ENCODE measurements at regions not wholly inside any gene's neighbourhood (a gene's known extent, or its start where the extent isn't known, plus 50 kb on each side); places are given as distances from the start of the nearest gene placed in this dataset.
A peak's percentile ranks its signal among the peaks of the same experiment; 100 is the strongest.
"Not testable (repeated sequence)": the region's sequence is repeated elsewhere in the genome, so short reads cannot be mapped to it uniquely, and the experiment has no call there.

DNA sequence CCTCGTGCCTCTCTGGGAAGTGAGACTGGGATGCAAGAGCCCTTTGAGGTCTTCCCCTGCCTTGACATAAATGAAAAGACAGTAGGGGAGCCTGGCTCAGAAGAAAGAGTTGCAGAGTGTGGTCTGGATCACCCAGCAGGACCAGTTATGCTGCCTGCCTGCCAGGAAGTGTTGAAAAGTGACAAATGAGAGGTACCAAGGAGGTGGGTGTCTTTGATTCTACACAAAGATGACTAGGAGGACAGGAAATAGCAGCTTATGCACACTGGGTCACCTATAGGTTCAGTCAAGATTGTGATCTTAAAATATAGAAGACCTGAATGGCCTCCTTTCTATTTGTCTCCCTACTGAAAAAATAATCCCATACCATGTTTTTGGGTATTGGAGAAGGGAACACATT lies 137.6 kb downstream of the BCL2L11 start:
- not testable (repeated sequence) for DNase-seq; H3K27me3 Mint-ChIP-seq (ENCODE audit: low read depth); H3K4me3 Mint-ChIP-seq; H3K4me1 Mint-ChIP-seq (ENCODE audit: low read depth); H3K27ac Mint-ChIP-seq; H3K36me3 Mint-ChIP-seq (ENCODE audit: insufficient read depth in 2 of 2); H3K9me3 Mint-ChIP-seq
- ATAC-seq (replicated peaks in 1 of 2), result peak; percentile 71 to 73

DNA sequence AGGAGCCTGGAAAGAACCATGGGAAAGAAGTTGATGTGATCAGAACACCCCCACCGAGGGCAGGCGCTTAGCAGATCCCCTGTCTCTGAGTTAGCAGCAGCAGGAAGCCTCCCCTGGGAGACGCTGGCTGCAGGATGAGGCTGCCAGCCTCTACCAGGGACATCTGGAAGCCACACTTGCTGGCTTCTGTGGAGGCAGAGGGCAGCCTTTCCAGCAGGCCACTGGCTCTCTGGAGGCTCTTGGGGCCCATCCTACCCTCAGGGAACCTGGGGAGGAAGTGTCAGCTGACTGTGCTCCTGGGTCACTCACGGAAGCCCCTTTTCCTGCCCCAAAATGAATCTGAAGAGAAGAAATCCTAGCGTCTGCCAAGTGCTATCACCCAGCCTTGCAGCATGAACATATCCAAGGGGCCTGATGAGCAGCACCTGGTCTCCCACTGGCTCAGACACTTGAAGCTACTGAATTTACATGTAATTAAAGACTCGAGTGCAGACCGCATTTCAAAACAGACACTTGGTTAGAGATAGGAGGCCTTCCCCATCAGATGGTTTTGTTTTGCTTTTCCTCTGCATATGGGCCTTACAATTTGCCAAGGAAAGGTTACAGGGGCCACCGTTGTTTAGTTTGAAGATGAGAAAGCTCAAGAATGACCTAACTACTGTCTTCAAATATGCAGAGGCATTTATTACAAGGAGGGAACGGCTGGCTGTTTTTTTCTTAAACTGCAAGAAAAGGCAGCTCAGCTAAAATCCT lies 142.1 kb downstream of the BCL2L11 start:
- not testable (repeated sequence) for H3K36me3 Mint-ChIP-seq (ENCODE audit: insufficient read depth in 2 of 2); H3K27ac Mint-ChIP-seq; ATAC-seq (replicated peaks in 1 of 2); H3K4me3 Mint-ChIP-seq; H3K27me3 Mint-ChIP-seq (ENCODE audit: low read depth); DNase-seq; H3K4me1 Mint-ChIP-seq (ENCODE audit: low read depth); H3K9me3 Mint-ChIP-seq

DNA sequence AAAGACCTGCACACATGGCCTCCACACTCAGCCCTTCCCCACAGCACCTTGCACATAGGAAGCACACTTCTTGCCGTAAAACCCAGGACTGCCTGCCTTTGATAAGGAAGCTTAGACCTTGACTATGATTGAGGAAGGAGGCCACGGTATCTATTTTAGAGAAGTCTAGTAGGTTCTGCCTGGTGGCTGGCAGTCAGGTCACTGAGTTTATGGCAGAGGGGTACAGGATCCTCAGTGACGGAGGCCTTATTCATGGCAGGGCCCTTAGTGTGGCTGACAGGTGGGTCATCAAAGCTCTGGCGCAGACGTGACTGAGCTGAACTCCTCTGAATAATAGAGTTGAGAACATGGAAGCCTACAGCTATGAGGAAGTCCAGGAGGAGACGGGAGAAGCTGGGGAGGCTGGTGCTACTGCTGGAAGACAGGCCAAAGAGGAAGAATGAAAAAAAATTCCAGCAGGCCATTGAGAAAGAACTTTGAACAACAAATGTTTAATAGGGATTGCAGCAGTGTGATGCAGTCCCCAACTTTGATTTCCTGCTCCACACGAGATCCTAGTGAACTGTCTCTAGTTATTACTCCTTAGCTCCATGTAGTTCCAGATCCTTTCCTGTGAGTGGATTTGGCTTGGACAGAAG lies 142.8 kb downstream of the BCL2L11 start:
- H3K27me3 Mint-ChIP-seq (ENCODE audit: low read depth); H3K27ac Mint-ChIP-seq; H3K4me1 Mint-ChIP-seq (ENCODE audit: low read depth); ATAC-seq (replicated peaks in 1 of 2); DNase-seq; H3K9me3 Mint-ChIP-seq; H3K36me3 Mint-ChIP-seq (ENCODE audit: insufficient read depth in 2 of 2); H3K4me3 Mint-ChIP-seq: not testable (repeated sequence)

DNA sequence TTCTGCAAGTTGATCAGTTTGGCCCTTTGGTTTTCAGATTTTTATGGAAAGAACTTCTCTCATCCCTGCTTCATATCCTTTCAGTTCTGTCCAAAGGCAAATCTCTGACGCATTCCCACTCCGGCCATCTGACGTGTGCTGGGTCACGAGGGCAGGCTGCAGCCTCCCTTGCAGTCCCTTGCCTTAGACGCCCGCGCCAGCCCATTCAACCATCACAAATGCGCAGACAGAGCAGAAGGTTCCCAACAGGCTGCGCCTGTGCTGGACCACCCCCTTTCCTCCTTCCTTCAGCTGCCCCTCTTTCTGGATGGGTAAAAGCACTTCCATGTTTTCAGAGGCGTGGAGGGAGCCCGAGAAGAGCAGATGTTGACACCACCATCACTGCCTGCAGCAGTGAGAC lies 144.2 kb downstream of the BCL2L11 start:
- not testable (repeated sequence) for ATAC-seq (replicated peaks in 1 of 2); H3K27me3 Mint-ChIP-seq (ENCODE audit: low read depth); H3K4me1 Mint-ChIP-seq (ENCODE audit: low read depth); H3K27ac Mint-ChIP-seq; H3K4me3 Mint-ChIP-seq; H3K9me3 Mint-ChIP-seq; H3K36me3 Mint-ChIP-seq (ENCODE audit: insufficient read depth in 2 of 2); DNase-seq

DNA sequence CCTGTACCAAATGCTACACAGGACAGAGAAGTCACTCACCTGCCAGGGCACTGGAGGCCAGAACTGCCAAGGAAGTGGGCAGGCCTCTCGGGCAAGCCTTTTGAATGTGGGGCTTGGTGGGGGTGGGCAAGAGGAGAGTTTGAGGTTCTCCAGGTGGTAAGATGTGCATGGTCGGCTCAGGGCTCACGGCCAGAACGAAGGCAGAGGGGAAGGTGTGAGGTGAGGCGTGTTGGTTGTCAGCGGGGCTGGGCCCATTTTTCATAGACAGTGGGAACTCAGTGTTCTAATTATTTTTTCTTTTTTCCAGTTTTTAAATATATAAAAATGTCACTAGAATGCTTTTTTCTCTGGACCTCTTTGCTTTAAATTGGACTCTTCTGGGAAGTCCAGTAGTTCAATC lies 145.8 kb downstream of the BCL2L11 start:
- not testable (repeated sequence) for H3K27me3 Mint-ChIP-seq (ENCODE audit: low read depth); ATAC-seq (replicated peaks in 1 of 2); H3K9me3 Mint-ChIP-seq; DNase-seq; H3K36me3 Mint-ChIP-seq (ENCODE audit: insufficient read depth in 2 of 2); H3K4me1 Mint-ChIP-seq (ENCODE audit: low read depth); H3K4me3 Mint-ChIP-seq; H3K27ac Mint-ChIP-seq

DNA sequence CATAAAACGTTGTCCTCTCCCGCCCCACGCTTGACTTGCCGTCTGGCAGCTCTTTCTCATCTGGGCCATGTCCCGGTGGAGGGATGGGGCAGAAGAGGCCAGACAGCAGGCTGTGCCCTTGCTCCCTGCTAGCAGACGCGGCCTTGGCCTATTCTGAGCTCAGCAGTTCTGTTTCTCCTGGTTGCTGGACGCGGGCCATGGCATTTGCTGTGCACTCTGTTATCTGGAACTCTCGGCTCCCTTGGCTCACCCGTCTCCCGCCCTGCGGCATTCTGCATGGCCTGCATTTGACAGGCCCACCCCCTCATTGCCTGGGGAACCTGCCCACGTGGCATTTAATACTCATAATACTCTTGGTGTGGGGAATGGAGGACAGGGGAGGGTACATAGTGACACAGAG lies 146.3 kb downstream of the BCL2L11 start:
- not testable (repeated sequence) for ATAC-seq (replicated peaks in 1 of 2); H3K27me3 Mint-ChIP-seq (ENCODE audit: low read depth); H3K36me3 Mint-ChIP-seq (ENCODE audit: insufficient read depth in 2 of 2); H3K27ac Mint-ChIP-seq; DNase-seq; H3K9me3 Mint-ChIP-seq; H3K4me3 Mint-ChIP-seq; H3K4me1 Mint-ChIP-seq (ENCODE audit: low read depth)

DNA sequence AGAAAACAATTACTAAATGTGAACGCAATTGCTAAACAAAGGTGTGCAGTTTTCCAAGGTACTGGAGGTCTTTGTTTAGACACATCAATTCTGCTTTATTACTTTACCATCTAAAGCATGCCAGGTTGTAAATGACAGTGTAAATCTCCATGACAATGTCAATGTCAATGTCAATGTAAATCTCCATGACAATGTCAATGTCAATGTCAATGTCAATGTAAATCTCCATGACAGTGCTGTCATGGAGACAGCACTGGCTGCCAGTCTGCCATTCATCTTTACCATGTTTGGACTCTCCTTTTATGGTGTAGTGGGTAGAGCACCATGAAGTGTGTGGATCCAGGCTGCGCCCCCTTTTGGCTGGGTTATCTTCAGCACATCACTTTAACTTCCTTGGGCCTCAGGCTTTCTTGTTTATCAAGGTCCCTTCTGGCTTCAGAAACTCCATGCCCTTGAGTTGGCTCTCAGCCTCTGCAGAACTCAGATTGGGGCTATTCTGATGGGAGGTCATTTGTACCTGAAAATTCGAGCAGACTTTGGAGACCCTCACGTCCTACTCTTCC lies 149.1 kb downstream of the BCL2L11 start:
- H3K27me3 Mint-ChIP-seq (ENCODE audit: low read depth); H3K36me3 Mint-ChIP-seq (ENCODE audit: insufficient read depth in 2 of 2); DNase-seq; H3K9me3 Mint-ChIP-seq; H3K4me1 Mint-ChIP-seq (ENCODE audit: low read depth); H3K27ac Mint-ChIP-seq; H3K4me3 Mint-ChIP-seq; ATAC-seq (replicated peaks in 1 of 2): not testable (repeated sequence)

DNA sequence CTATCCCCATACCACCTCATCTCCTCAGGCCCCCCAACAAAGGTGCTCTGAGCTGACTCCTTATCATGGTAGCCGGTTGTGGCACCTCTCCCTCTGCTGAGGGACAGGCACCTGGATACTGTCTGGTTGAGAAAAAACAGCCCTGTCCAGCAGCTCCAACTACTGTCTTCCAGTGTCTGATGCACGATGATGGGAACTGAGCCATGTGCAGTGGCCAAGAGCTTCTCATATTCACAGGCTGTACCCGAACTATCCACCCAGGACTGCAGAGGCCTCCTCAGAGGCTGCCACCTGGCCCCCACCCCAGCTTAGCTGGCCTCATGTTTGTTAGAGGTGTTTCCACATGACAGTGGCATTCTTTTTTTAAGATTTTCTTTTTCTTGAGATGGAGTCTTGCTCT lies 149.9 kb downstream of the BCL2L11 start:
- not testable (repeated sequence) for H3K27ac Mint-ChIP-seq; ATAC-seq (replicated peaks in 1 of 2)

DNA sequence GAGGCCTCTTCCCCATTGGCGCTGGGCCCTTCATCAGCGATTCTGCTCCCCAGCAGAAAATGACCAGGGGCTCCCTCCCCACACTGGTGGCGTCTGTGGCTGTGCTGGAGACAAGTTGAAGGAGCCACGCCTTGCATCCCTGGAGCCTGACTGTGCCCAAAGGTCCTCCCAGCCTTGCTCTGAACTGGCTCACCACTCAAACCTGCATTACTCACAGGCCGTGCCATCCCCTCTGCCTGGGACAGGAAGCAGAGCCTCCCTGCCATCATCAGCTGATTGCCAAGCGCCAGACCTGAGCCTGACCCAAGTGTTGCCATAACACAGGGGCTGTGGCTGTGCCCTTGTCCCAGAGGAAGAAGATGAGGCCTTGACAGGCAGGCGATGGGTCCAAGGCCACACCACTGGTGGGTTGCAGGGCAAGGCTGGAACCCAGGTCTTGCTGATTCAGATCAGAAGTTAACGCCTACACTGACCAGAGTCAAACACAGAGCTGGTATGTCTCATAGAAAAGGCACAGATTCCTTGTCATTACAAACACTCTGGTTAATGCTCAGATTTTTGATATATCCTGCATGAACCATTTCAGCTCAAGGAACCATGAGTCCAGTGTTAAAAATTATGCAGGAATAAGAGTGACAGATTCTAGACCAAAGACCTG lies 151.1 kb downstream of the BCL2L11 start:
- not testable (repeated sequence) for H3K9me3 Mint-ChIP-seq; H3K27me3 Mint-ChIP-seq (ENCODE audit: low read depth); H3K4me1 Mint-ChIP-seq (ENCODE audit: low read depth); H3K27ac Mint-ChIP-seq; H3K36me3 Mint-ChIP-seq (ENCODE audit: insufficient read depth in 2 of 2); H3K4me3 Mint-ChIP-seq; DNase-seq
- ATAC-seq (replicated peaks in 1 of 2), result peak; percentile 83 to 89

More for the DNA sequence above, 149.9 kb downstream of the BCL2L11 start:
- not testable (repeated sequence) for H3K4me1 Mint-ChIP-seq (ENCODE audit: low read depth); H3K36me3 Mint-ChIP-seq (ENCODE audit: insufficient read depth in 2 of 2); H3K4me3 Mint-ChIP-seq; DNase-seq; H3K9me3 Mint-ChIP-seq; H3K27me3 Mint-ChIP-seq (ENCODE audit: low read depth)

DNA sequence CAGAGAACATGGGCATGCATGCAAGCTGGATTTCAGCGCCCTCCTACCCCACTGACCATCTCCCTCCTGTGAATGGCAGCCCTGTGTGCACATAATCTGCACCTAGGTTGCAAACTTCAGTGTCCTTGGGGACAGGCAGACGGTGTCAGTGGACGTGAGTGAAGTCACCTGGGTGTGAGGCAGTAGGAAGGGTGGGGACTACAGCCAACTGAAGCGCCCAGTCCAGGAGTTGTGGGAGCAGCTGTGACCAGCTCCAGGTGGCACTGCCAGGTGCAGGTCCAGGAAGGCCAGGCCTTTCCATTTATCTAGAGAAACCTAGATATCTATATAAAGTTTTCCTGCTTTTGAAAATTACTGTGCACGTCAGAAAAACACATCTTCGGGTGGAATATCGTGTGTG lies 152.3 kb downstream of the BCL2L11 start:
- not testable (repeated sequence) for H3K4me3 Mint-ChIP-seq; H3K9me3 Mint-ChIP-seq; DNase-seq; H3K27me3 Mint-ChIP-seq (ENCODE audit: low read depth); ATAC-seq (replicated peaks in 1 of 2); H3K4me1 Mint-ChIP-seq (ENCODE audit: low read depth); H3K27ac Mint-ChIP-seq; H3K36me3 Mint-ChIP-seq (ENCODE audit: insufficient read depth in 2 of 2)

DNA sequence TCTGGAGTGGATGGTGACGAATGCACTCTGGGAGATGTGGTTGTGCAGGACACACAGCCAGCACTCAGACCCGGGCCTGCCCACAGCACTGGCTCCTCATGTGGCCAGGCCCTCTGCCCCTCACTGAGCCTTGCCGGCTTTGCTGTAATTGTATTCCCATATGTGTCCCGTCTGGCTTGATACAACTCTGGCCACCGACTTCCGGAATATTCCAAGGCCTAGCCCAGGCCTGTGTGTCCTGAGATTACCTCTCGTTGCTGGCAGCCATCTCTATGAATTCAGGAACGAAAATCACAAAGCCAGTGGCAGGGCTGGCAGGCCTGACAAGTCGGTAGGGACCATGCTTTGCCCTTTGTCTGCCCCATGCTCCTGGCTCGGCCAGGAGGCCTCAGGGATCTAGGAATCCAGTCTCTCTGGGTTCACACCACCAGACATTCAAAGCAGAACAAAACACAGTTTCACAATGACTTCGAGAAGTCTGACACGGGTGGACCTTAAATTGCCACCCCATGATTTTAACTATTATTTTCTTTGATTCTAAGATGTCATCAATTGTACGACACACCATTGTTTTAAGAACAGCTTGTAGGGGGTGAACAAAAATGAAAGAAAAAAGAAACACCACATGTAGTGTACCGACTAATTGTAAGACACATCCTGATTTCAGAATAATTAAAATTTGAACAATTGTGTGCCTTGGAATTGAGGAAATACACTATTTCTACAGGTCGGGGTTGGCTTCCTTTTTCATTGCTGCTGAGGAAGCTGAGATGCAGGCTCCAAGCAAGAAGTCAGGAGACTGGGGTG lies 154.5 kb downstream of the BCL2L11 start:
- ATAC-seq (replicated peaks in 1 of 2); H3K36me3 Mint-ChIP-seq (ENCODE audit: insufficient read depth in 2 of 2); DNase-seq; H3K4me1 Mint-ChIP-seq (ENCODE audit: low read depth); H3K9me3 Mint-ChIP-seq; H3K27me3 Mint-ChIP-seq (ENCODE audit: low read depth); H3K4me3 Mint-ChIP-seq; H3K27ac Mint-ChIP-seq: not testable (repeated sequence)

DNA sequence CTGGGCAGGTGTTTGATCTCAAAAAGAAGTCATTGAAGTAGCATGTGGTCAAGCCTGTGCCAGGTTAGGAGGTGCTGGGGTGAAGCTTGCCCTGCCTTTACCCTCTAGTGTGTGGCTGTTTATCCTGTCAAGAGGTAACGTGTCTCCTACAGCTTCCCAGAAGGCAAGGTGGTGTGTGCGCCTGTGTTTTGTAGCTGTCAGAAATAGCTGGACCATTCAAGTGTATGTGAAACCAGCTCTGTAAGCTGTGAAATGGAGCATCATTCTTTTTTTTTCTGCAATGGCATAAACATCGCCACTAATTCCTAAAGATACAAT lies 155.1 kb downstream of the BCL2L11 start:
- H3K9me3 Mint-ChIP-seq; H3K36me3 Mint-ChIP-seq (ENCODE audit: insufficient read depth in 2 of 2); H3K4me3 Mint-ChIP-seq; ATAC-seq (replicated peaks in 1 of 2); H3K27me3 Mint-ChIP-seq (ENCODE audit: low read depth); DNase-seq; H3K27ac Mint-ChIP-seq; H3K4me1 Mint-ChIP-seq (ENCODE audit: low read depth): not testable (repeated sequence)

DNA sequence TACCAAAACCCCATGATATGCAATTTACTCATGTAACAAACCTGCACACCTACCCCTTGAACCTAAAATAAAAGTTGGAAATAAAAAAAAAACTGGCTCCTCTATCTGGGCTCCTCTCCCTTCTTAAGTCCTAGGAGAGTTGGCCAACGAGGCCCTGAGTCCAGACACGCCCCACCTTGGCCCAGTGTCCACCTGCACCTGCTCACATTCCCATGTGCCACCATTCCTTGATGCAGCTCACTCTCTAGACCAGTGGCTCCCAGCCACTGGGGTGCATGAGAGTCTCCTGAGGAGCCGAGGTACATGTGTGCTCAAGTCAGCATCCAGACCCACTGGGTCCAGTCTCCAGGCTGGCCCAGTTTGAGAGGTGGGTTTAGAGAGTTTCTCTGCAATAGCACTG lies 157.4 kb downstream of the BCL2L11 start:
- DNase-seq; H3K36me3 Mint-ChIP-seq (ENCODE audit: insufficient read depth in 2 of 2); H3K27ac Mint-ChIP-seq; H3K4me1 Mint-ChIP-seq (ENCODE audit: low read depth); ATAC-seq (replicated peaks in 1 of 2); H3K4me3 Mint-ChIP-seq; H3K27me3 Mint-ChIP-seq (ENCODE audit: low read depth); H3K9me3 Mint-ChIP-seq: not testable (repeated sequence)

Data from activated T-cell treated with anti-CD3 and anti-CD28 coated beads, Interleukin-2, amount 50 U/mL, for 72 hours (primary cell).